AG09309 (cell line): ENCODE measurements at regions not wholly inside any gene's neighbourhood (a gene's known extent, or its start where the extent isn't known, plus 50 kb on each side); places are given as distances from the start of the nearest gene placed in this dataset.
"Not testable (repeated sequence)": the region's sequence is repeated elsewhere in the genome, so short reads cannot be mapped to it uniquely, and the experiment has no call there.

Source experiments
- DNase-seq: peaks from one replicate; pipeline ENCODE4 v3.0.0-alpha.2; 2010; ENCODE audit warnings: low read depth
- H3K4me3 ChIP-seq: 2 replicates; pipeline ENCODE4 v1.5.1; 2011; ENCODE audit warnings: mild to moderate bottlenecking, low read depth, low read length, moderate library complexity; ENCODE audit not compliant: control insufficient read depth
- CTCF ChIP-seq: IDR thresholded peaks from 2 replicates; pipeline ENCODE4 v1.5.1; 2011; ENCODE audit warnings: mild to moderate bottlenecking, low read depth, low read length, inconsistent platforms; ENCODE audit not compliant: insufficient read depth, control insufficient read depth; ENCODE audit errors: missing control alignments

DNA sequence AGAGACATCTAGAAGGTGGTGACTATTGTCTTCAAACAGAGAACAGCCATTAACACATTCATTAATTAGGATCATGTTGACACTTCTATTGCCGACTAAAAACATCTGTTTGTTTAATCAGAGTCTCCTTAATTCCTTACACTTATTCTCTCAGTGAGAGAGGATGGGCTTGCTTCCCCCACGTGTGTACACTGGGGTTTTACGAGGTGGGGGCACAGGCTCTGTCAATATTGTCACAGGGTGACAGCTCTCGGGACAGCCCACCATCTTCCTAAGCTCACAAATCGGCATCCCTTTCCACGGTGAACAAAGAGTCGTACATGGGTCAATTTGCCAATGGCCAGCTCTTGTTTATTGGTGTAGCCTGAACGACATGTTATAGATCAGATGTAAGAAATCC is 413.2 kb downstream of the MIAT start:
- H3K4me3 ChIP-seq, result no peak overlapping the region
- no peak for TF ChIP-seq CTCF
- DNase-seq, result no peak

GRCh38 chr22:27073601-27074425 is 416.4 kb downstream of the MIAT start:
- no peak for DNase-seq
- TF ChIP-seq CTCF, result no peak
- H3K4me3 ChIP-seq, result no peak overlapping the region

DNA sequence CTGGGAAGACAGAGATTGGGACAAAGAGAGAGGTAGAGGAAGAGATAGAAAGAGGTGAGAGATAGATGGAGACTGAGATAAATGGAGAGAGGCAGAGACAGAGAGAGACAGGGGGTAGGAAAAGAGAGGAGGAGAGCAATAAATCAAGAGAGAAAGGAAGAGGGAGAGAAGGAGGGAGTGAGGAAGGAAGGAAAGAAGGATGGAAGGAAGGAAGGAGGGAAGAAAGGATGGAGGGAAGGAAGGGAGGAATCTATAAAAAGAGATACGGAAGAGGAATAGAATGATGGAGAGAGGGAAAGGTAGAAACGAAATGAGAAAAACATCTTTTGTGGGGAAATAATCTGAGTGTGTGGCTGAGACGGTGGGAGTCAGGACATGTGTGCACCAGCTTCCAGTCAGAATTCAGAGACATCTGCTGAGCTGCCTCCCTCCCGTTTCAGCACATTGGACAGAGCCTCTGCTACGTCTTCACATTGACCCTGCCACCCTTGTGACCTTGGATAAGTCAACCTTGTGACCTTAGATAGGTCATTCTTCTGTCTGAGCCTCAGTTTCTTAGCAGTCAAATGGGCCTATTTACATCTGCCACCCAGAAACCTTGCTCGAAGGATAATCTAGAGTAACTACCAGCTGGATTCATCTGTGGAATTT is 417.8 kb downstream of the MIAT start:
- H3K4me3 ChIP-seq, result no peak overlapping the region
- no peak for DNase-seq
- TF ChIP-seq CTCF, result no peak

- DNase-seq, result no peak
- H3K4me3 ChIP-seq, result no peak overlapping the region
- no peak for TF ChIP-seq CTCF
These were observed 418.5 kb downstream of the MIAT start for GRCh38 chr22:27075891-27076290.

DNA sequence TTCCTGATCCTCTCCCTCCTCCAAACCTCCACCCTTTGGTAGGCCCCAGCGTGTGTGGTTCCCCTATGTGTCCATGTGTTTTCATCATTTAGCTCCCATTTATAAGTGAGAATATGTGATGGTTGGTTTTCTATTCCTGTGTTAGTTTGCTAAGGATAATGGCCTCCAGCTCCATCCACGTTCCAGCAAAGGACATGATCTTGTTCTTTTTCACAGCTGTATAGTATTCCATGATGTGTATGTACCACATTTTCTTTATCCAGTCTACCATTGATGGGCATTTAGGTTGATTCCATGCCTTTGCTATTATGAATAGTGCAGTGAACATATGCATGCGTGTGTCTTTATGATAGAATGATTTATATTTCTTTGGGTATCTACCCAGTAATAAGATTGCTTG is 420.7 kb downstream of the MIAT start:
- DNase-seq, H3K4me3 ChIP-seq: not testable (repeated sequence)

GRCh38 chr22:27080036-27080578 is 422.7 kb downstream of the MIAT start:
- no peak for TF ChIP-seq CTCF
- DNase-seq, result no peak
- no peak overlapping the region for H3K4me3 ChIP-seq

GRCh38 chr22:27080863-27081262 is 423.5 kb downstream of the MIAT start:
- DNase-seq, result no peak
- no peak for TF ChIP-seq CTCF
- no peak overlapping the region for H3K4me3 ChIP-seq
